Activated gamma-delta T cell treated with Interleukin-2 at 50 U/mL for 16 hours (primary cell): ENCODE measurements at regions not wholly inside any gene's neighbourhood (a gene's known extent, or its start where the extent isn't known, plus 50 kb on each side); places are given as distances from the start of the nearest gene placed in this dataset.
"Not testable (repeated sequence)": the region's sequence is repeated elsewhere in the genome, so short reads cannot be mapped to it uniquely, and the experiment has no call there.

Experiments used
- DNase-seq: peaks from one replicate; pipeline ENCODE4 v3.0.0-alpha.2; 2020

GRCh38 chr11:33970984-33971466 lies 79.1 kb upstream of the LMO2 start:
- no peak for DNase-seq

GRCh38 chr11:33967451-33967850 lies 75.6 kb upstream of the LMO2 start:
- no peak for DNase-seq

- no peak for DNase-seq
Observed at GRCh38 chr11:33965032-33965431, 73.2 kb upstream of the LMO2 start.

- DNase-seq, result no peak
Observed at GRCh38 chr11:33959855-33960400, 68.1 kb upstream of the LMO2 start.

GRCh38 chr11:33957304-33957917 lies 65.5 kb upstream of the LMO2 start:
- DNase-seq, result no peak

GRCh38 chr11:33956611-33957010 lies 64.7 kb upstream of the LMO2 start:
- no peak for DNase-seq

GRCh38 chr11:33953289-33953688 lies 61.4 kb upstream of the LMO2 start:
- no peak for DNase-seq

- no peak for DNase-seq
Observed at GRCh38 chr11:33952805-33953204, 60.9 kb upstream of the LMO2 start.

- no peak for DNase-seq
Observed at GRCh38 chr11:33949252-33949913, 57.5 kb upstream of the LMO2 start.

- DNase-seq, result no peak
Observed at GRCh38 chr11:33948494-33948893, 56.6 kb upstream of the LMO2 start.

GRCh38 chr11:33947918-33948317 lies 56.0 kb upstream of the LMO2 start:
- DNase-seq, result not testable (repeated sequence)

GRCh38 chr11:33946930-33947329 lies 55.1 kb upstream of the LMO2 start:
- no peak for DNase-seq

- no peak for DNase-seq
Observed at GRCh38 chr11:33945481-33946268, 53.8 kb upstream of the LMO2 start.

- no peak for DNase-seq
Observed at GRCh38 chr11:33944693-33945424, 53.0 kb upstream of the LMO2 start.

- no peak for DNase-seq
Observed at GRCh38 chr11:33944345-33944692, 52.4 kb upstream of the LMO2 start.

- no peak for DNase-seq
Observed at GRCh38 chr11:33942954-33943353, 51.1 kb upstream of the LMO2 start.

- DNase-seq, result no peak
Observed at GRCh38 chr11:33941637-33942160, 49.8 kb upstream of the LMO2 start.
